Activated CD8-positive, alpha-beta memory T cell treated with anti-CD3 and anti-CD28 coated beads for 24 hours (primary cell): ENCODE measurements at regions not wholly inside any gene's neighbourhood (a gene's known extent, or its start where the extent isn't known, plus 50 kb on each side); places are given as distances from the start of the nearest gene placed in this dataset.

Source experiments
- DNase-seq: peaks from one replicate; pipeline ENCODE4 v3.0.0-alpha.2; 2020

GRCh38 chrX:39307488-39307887 lies 506.2 kb downstream of the MID1IP1 start:
- DNase-seq, result no peak

- no peak for DNase-seq
Observed at GRCh38 chrX:39308126-39308525, 506.9 kb downstream of the MID1IP1 start.

- DNase-seq, result peak; percentile 74
Observed at GRCh38 chrX:39309018-39309635, 507.9 kb downstream of the MID1IP1 start.

GRCh38 chrX:39309721-39310152 lies 508.5 kb downstream of the MID1IP1 start:
- DNase-seq, result no peak

GRCh38 chrX:39310891-39311290 lies 509.6 kb downstream of the MID1IP1 start:
- no peak for DNase-seq

GRCh38 chrX:39311646-39312045 lies 510.4 kb downstream of the MID1IP1 start:
- no peak for DNase-seq

- no peak for DNase-seq
Observed at GRCh38 chrX:39313146-39313545, 511.9 kb downstream of the MID1IP1 start.

- DNase-seq, result peak; percentile 50
Observed at GRCh38 chrX:39318506-39319343, 517.5 kb downstream of the MID1IP1 start.

- DNase-seq, result peak; percentile 55
Observed at GRCh38 chrX:39320165-39320564, 518.9 kb downstream of the MID1IP1 start.

GRCh38 chrX:39322496-39322895 lies 521.2 kb downstream of the MID1IP1 start:
- no peak for DNase-seq

- no peak for DNase-seq
Observed at GRCh38 chrX:39324233-39324930, 523.1 kb downstream of the MID1IP1 start.

GRCh38 chrX:39327255-39327654 lies 526.0 kb downstream of the MID1IP1 start:
- DNase-seq, result no peak

GRCh38 chrX:39327705-39328104 lies 526.4 kb downstream of the MID1IP1 start:
- DNase-seq, result no peak

GRCh38 chrX:39328661-39329060 lies 527.4 kb downstream of the MID1IP1 start:
- DNase-seq, result no peak

- DNase-seq, result no peak
Observed at GRCh38 chrX:39331082-39331704, 529.9 kb downstream of the MID1IP1 start.

GRCh38 chrX:39333451-39333850 lies 532.2 kb downstream of the MID1IP1 start:
- no peak for DNase-seq

- no peak for DNase-seq
Observed at GRCh38 chrX:39335513-39336235, 534.4 kb downstream of the MID1IP1 start.

GRCh38 chrX:39336671-39337311 lies 535.5 kb downstream of the MID1IP1 start:
- no peak for DNase-seq

GRCh38 chrX:39337451-39337850 lies 536.2 kb downstream of the MID1IP1 start:
- DNase-seq, result no peak

- DNase-seq, result no peak
Observed at GRCh38 chrX:39338583-39338982, 537.3 kb downstream of the MID1IP1 start.

GRCh38 chrX:39356119-39356807 lies 555.0 kb downstream of the MID1IP1 start:
- DNase-seq, result no peak
